ENCODE measurements at regions not wholly inside any gene's neighbourhood (a gene's known extent, or its start where the extent isn't known, plus 50 kb on each side); places are given as distances from the start of the nearest gene placed in this dataset.

- no peaks in the 10 kb centered on the region for H3K4me1 ChIP-seq (ENCODE audit: insufficient read depth, low read length, severe bottlenecking)
- H3K9me2 ChIP-seq (ENCODE audit: low read depth, low read length), result no peaks in the 10 kb centered on the region
- TF ChIP-seq, protein P1, sequence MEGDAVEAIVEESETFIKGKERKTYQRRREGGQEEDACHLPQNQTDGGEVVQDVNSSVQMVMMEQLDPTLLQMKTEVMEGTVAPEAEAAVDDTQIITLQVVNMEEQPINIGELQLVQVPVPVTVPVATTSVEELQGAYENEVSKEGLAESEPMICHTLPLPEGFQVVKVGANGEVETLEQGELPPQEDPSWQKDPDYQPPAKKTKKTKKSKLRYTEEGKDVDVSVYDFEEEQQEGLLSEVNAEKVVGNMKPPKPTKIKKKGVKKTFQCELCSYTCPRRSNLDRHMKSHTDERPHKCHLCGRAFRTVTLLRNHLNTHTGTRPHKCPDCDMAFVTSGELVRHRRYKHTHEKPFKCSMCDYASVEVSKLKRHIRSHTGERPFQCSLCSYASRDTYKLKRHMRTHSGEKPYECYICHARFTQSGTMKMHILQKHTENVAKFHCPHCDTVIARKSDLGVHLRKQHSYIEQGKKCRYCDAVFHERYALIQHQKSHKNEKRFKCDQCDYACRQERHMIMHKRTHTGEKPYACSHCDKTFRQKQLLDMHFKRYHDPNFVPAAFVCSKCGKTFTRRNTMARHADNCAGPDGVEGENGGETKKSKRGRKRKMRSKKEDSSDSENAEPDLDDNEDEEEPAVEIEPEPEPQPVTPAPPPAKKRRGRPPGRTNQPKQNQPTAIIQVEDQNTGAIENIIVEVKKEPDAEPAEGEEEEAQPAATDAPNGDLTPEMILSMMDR (IDR thresholded peaks at IDR 0.05; ENCODE audit: low read length), result no peak
- no peak for TF ChIP-seq EZH2 (IDR thresholded peaks at IDR 0.05; ENCODE audit: borderline replicate concordance, low read length)
- no peaks in the 10 kb centered on the region for H3K36me3 ChIP-seq (ENCODE audit: insufficient read depth, low read length)
- no peaks in the 10 kb centered on the region for H3F3A ChIP-seq (ENCODE audit: insufficient read depth, low read length)
- H3K9me3 ChIP-seq (ENCODE audit: low read length), result no peaks in the 10 kb centered on the region
- H3K9ac ChIP-seq (ENCODE audit: low read length), result no peak overlapping the region
- no peaks in the 10 kb centered on the region for H3K27me3 ChIP-seq (ENCODE audit: insufficient read depth, low read length)
- no peak overlapping the region for H2AFZ ChIP-seq (ENCODE audit: low read length)
- no peak overlapping the region for H3K4me3 ChIP-seq (ENCODE audit: low read depth, low read length, poor library complexity, severe bottlenecking)
- no peaks in the 10 kb centered on the region for H4K20me1 ChIP-seq (ENCODE audit: insufficient read depth, low read length)
- no peak overlapping the region for H3K4me2 ChIP-seq (ENCODE audit: low read length)
- H3K79me2 ChIP-seq (ENCODE audit: insufficient read depth, low read length), result no peaks in the 10 kb centered on the region
- H3K27ac ChIP-seq (ENCODE audit: low read depth, low read length, poor library complexity, severe bottlenecking), result no peak overlapping the region
Measured at GRCh38 chr3:106942051-106942450, 435.2 kb upstream of the CCDC54 start.

- Histone ChIP-seq H3K27ac (ENCODE audit: low read depth, low read length, poor library complexity, severe bottlenecking) (no peak overlapping the region), H3F3A (ENCODE audit: insufficient read depth, low read length) (no peaks in the 10 kb centered on the region), H3K36me3 (ENCODE audit: insufficient read depth, low read length) (no peaks in the 10 kb centered on the region), H3K9ac (ENCODE audit: low read length) (no peak overlapping the region), H3K4me3 (ENCODE audit: low read depth, low read length, poor library complexity, severe bottlenecking) (no peak overlapping the region), H4K20me1 (ENCODE audit: insufficient read depth, low read length) (no peaks in the 10 kb centered on the region), H2AFZ (ENCODE audit: low read length) (no peak overlapping the region), H3K9me2 (ENCODE audit: low read depth, low read length) (no peaks in the 10 kb centered on the region), H3K4me2 (ENCODE audit: low read length) (no peak overlapping the region), H3K27me3 (ENCODE audit: insufficient read depth, low read length) (no peaks in the 10 kb centered on the region), H3K79me2 (ENCODE audit: insufficient read depth, low read length) (no peaks in the 10 kb centered on the region), H3K4me1 (ENCODE audit: insufficient read depth, low read length, severe bottlenecking) (no peaks in the 10 kb centered on the region), H3K9me3 (ENCODE audit: low read length) (no peaks in the 10 kb centered on the region)
- TF ChIP-seq EZH2 (IDR thresholded peaks at IDR 0.05; ENCODE audit: borderline replicate concordance, low read length), result no peak
- TF ChIP-seq, protein P1 (IDR thresholded peaks at IDR 0.05; ENCODE audit: low read length), result no peak
Measured at GRCh38 chr3:106943071-106943470, 434.2 kb upstream of the CCDC54 start.

- no peak overlapping the region for H3K4me2 ChIP-seq (ENCODE audit: low read length)
- H3K9me2 ChIP-seq (ENCODE audit: low read depth, low read length), result no peaks in the 10 kb centered on the region
- no peak overlapping the region for H2AFZ ChIP-seq (ENCODE audit: low read length)
- no peaks in the 10 kb centered on the region for H3F3A ChIP-seq (ENCODE audit: insufficient read depth, low read length)
- no peak overlapping the region for H3K9ac ChIP-seq (ENCODE audit: low read length)
- no peaks in the 10 kb centered on the region for H3K4me1 ChIP-seq (ENCODE audit: insufficient read depth, low read length, severe bottlenecking)
- no peak for TF ChIP-seq EZH2 (IDR thresholded peaks at IDR 0.05; ENCODE audit: borderline replicate concordance, low read length)
- TF ChIP-seq, protein P1 (IDR thresholded peaks at IDR 0.05; ENCODE audit: low read length), result no peak
- H3K79me2 ChIP-seq (ENCODE audit: insufficient read depth, low read length), result no peaks in the 10 kb centered on the region
- no peaks in the 10 kb centered on the region for H3K36me3 ChIP-seq (ENCODE audit: insufficient read depth, low read length)
- no peaks in the 10 kb centered on the region for H4K20me1 ChIP-seq (ENCODE audit: insufficient read depth, low read length)
- no peaks in the 10 kb centered on the region for H3K27me3 ChIP-seq (ENCODE audit: insufficient read depth, low read length)
- H3K9me3 ChIP-seq (ENCODE audit: low read length), result no peaks in the 10 kb centered on the region
- no peak overlapping the region for H3K4me3 ChIP-seq (ENCODE audit: low read depth, low read length, poor library complexity, severe bottlenecking)
- H3K27ac ChIP-seq (ENCODE audit: low read depth, low read length, poor library complexity, severe bottlenecking), result no peak overlapping the region
Measured at GRCh38 chr3:106945435-106945834, 431.8 kb upstream of the CCDC54 start.

Data from OCI-LY1 (cell line).